SU-DHL-6 (cell line): ENCODE measurements at regions not wholly inside any gene's neighbourhood (a gene's known extent, or its start where the extent isn't known, plus 50 kb on each side); places are given as distances from the start of the nearest gene placed in this dataset.

Experiments
- H2AFZ ChIP-seq: fragments of 200-600 bp; sonication (generic); 2 replicates; pipeline ENCODE4 v1.6.1; 2014; ENCODE audit warnings: low read depth, mild to moderate bottlenecking, moderate library complexity, mixed read lengths, antibody characterized with exemption, low read length; ENCODE audit not compliant: severe bottlenecking
- H3F3A ChIP-seq: fragments of 200-600 bp; shearing (Covaris generic); 2 replicates; pipeline ENCODE4 v1.6.0; 2016; ENCODE audit warnings: antibody characterized with exemption, mild to moderate bottlenecking; ENCODE audit not compliant: insufficient read depth
- H3K27ac ChIP-seq: fragments of 200-600 bp; sonication (generic); 2 replicates; pipeline ENCODE4 v1.5.1; 2016; ENCODE audit warnings: low read depth, mild to moderate bottlenecking, low read length, moderate library complexity, mixed read lengths
- H3K27me3 ChIP-seq: fragments of 200-600 bp; sonication (generic), shearing (Covaris generic); 2 replicates; pipeline ENCODE4 v1.6.0; 2014; ENCODE audit warnings: mild to moderate bottlenecking, low read length
- H3K36me3 ChIP-seq: fragments of 200-600 bp; sonication (generic); 2 replicates; pipeline ENCODE4 v1.6.1; 2014; ENCODE audit warnings: mild to moderate bottlenecking, low read length, mixed read lengths
- H3K4me2 ChIP-seq: fragments of 300-600, 200-600 bp; shearing (Covaris generic), sonication (generic); 2 replicates; pipeline ENCODE4 v1.6.0; 2014; ENCODE audit warnings: low read length, low read depth, mild to moderate bottlenecking; ENCODE audit not compliant: poor library complexity, severe bottlenecking
- H3K4me3 ChIP-seq: fragments of 200-600 bp; sonication (generic); 2 replicates; pipeline ENCODE4 v1.5.1; 2014; ENCODE audit warnings: antibody characterized with exemption, low read length, mild to moderate bottlenecking, mixed read lengths; ENCODE audit not compliant: insufficient read depth, poor library complexity, severe bottlenecking
- H3K79me2 ChIP-seq: fragments of 200-600 bp; sonication (generic); 2 replicates; pipeline ENCODE4 v1.6.1; 2014; ENCODE audit warnings: mild to moderate bottlenecking, low read length, moderate library complexity; ENCODE audit not compliant: insufficient read depth
- H3K9ac ChIP-seq: fragments of 200-600 bp; sonication (generic); 2 replicates; pipeline ENCODE4 v1.7.0; 2014; ENCODE audit warnings: mild to moderate bottlenecking, low read length
- H3K9me2 ChIP-seq: fragments of 200-600 bp; sonication (generic); replicated peaks from 2 replicates; pipeline ENCODE4 v1.6.1; 2014; ENCODE audit warnings: low read length; ENCODE audit not compliant: insufficient read depth
- H3K9me3 ChIP-seq: fragments of 200-600 bp; sonication (generic); 2 replicates; pipeline ENCODE4 v1.6.1; 2014; ENCODE audit warnings: low read length, mixed read lengths; ENCODE audit not compliant: insufficient read depth
- H4K20me1 ChIP-seq: fragments of 200-600 bp; sonication (generic); 2 replicates; pipeline ENCODE4 v1.6.1; 2014; ENCODE audit warnings: low read depth, mild to moderate bottlenecking, antibody characterized with exemption, low read length, moderate library complexity, mixed read lengths
- CTCF ChIP-seq: fragments of 200-600 bp; sonication (generic); IDR thresholded peaks from one replicate; pipeline ENCODE4 v1.5.1; 2017; ENCODE audit warnings: antibody characterized with exemption, mild to moderate bottlenecking, low read length, moderate library complexity; ENCODE audit not compliant: insufficient read depth, poor library complexity, severe bottlenecking
- EZH2phosphoT487 ChIP-seq: fragments of 200-600 bp; sonication (generic), shearing (Covaris generic); conservative IDR thresholded peaks from 2 replicates; pipeline ENCODE4 v1.6.1; 2018; ENCODE audit warnings: mild to moderate bottlenecking, antibody characterized with exemption, low read length, moderate library complexity, mixed read lengths

DNA sequence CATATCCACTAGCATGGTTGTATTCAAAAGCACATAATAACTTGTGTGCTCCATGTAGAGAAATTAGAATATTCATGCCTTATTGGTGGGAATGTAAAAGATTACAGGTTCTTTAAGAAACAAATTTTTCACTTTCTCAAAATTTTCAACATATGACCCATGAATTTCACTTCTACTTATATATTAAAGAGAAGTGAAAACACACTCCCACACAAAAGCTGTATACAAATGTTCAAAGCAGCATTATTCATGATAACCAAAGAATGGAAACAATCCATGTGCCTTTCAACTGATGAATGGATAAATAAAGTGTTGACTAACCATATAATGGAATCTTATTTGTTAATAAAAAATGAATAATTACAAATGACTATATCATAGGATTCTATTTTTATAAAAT lies 694.5 kb upstream of the PCDH15 start:
- H3F3A ChIP-seq = no peaks in the 10 kb centered on the region

DNA sequence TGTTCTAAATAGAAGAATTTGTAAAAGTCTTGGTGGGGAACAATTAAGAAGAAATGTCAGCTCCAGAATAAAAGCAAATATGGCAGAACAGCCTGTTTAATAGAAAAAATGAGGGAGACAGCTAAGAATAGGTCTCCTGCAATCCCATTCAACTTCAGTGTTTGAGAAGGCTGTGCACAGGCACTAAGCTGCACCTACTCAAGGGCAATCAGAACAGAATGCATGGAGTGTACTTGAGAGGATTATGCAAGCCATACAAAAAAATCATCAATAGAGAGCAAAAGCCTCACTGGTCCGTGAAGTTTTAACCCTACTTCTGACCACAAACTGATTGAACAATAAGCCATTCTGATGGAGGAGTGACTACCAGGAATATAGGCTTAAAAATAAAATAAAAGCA lies 690.7 kb upstream of the PCDH15 start:
- H3K4me3 ChIP-seq = no peak overlapping the region
- no peak overlapping the region for H3K9ac ChIP-seq
- H3K4me2 ChIP-seq = no peak overlapping the region
- H3K27ac ChIP-seq = no peak overlapping the region
- H3K79me2 ChIP-seq = no peaks in the 10 kb centered on the region
- no peaks in the 10 kb centered on the region for H3F3A ChIP-seq
- no peak overlapping the region for H2AFZ ChIP-seq
- H3K36me3 ChIP-seq = no peaks in the 10 kb centered on the region
- H3K9me3 ChIP-seq = no peaks in the 10 kb centered on the region
- no peaks in the 10 kb centered on the region for H3K9me2 ChIP-seq
- no peaks in the 10 kb centered on the region for H3K27me3 ChIP-seq
- H4K20me1 ChIP-seq = no peaks in the 10 kb centered on the region
- TF ChIP-seq CTCF (no peak), EZH2phosphoT487 (no peak)

More for the DNA sequence above, 694.5 kb upstream of the PCDH15 start:
- no peaks in the 10 kb centered on the region for H3K27me3 ChIP-seq
- no peaks in the 10 kb centered on the region for H4K20me1 ChIP-seq
- no peaks in the 10 kb centered on the region for H3K9me3 ChIP-seq
- no peak overlapping the region for H3K4me3 ChIP-seq
- no peak overlapping the region for H3K27ac ChIP-seq
- no peaks in the 10 kb centered on the region for H3K9me2 ChIP-seq
- H3K4me2 ChIP-seq = no peak overlapping the region
- no peak overlapping the region for H3K9ac ChIP-seq
- H2AFZ ChIP-seq = no peak overlapping the region
- no peaks in the 10 kb centered on the region for H3K79me2 ChIP-seq
- no peak for TF ChIP-seq CTCF
- no peak for TF ChIP-seq EZH2phosphoT487
- no peaks in the 10 kb centered on the region for H3K36me3 ChIP-seq

DNA sequence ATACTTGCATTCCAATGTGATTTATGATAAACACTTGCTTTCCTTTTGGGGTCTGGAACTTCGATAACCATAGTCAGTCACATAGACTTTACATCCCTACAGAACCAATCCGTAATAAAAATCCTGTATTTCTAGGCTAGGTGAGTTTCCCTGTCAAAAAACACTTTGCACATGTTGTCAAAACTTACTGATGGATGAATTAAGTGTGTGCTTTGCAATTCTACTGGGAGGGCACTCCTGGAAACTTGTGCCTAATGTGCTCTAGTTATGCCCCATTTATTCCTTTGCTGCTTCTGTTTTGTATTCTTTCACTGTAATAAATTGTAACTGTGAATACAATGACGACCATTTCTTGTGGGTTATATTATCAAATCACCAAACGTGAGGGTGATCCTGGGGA lies 684.8 kb upstream of the PCDH15 start:
- H3K9me3 ChIP-seq = no peaks in the 10 kb centered on the region
- H3K4me2 ChIP-seq = no peak overlapping the region
- no peak overlapping the region for H2AFZ ChIP-seq
- H4K20me1 ChIP-seq = no peaks in the 10 kb centered on the region
- no peaks in the 10 kb centered on the region for H3F3A ChIP-seq
- H3K27ac ChIP-seq = no peak overlapping the region
- no peak overlapping the region for H3K4me3 ChIP-seq
- H3K79me2 ChIP-seq = no peaks in the 10 kb centered on the region
- H3K36me3 ChIP-seq = no peaks in the 10 kb centered on the region
- no peaks in the 10 kb centered on the region for H3K9me2 ChIP-seq
- no peak for TF ChIP-seq CTCF
- TF ChIP-seq EZH2phosphoT487 = no peak
- H3K9ac ChIP-seq = no peak overlapping the region
- no peaks in the 10 kb centered on the region for H3K27me3 ChIP-seq

DNA sequence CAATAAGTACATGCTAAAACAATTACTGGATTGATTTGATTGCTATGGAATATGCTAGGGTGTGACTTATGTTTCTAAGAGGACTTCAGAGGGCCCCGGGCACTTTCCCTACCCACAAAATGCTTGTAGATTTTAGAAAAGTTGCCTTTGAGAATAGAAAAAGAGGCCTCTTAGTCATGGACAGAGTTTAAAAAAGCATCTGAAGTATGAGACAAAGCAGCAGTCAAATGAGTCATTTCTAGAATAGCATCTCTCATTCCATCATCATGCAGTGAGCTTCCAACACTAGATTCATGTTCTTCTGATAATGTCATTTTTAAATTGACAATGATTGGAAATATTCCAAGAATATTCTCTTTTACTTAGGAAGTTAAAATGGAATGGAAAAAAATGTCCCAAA lies 675.1 kb upstream of the PCDH15 start:
- Histone ChIP-seq H3K79me2 (no peaks in the 10 kb centered on the region), H4K20me1 (no peaks in the 10 kb centered on the region), H3K9me3 (no peaks in the 10 kb centered on the region), H3K36me3 (no peaks in the 10 kb centered on the region), H3F3A (no peaks in the 10 kb centered on the region), H3K27me3 (no peaks in the 10 kb centered on the region), H3K27ac (no peak overlapping the region), H3K4me2 (no peak overlapping the region), H3K9ac (no peak overlapping the region), H2AFZ (no peak overlapping the region), H3K9me2 (no peaks in the 10 kb centered on the region), H3K4me3 (no peak overlapping the region)
- no peak for TF ChIP-seq EZH2phosphoT487
- no peak for TF ChIP-seq CTCF
